Cortex of kidney (tissue), 1 donor: ENCODE measurements at regions not wholly inside any gene's neighbourhood (a gene's known extent, or its start where the extent isn't known, plus 50 kb on each side); places are given as distances from the start of the nearest gene placed in this dataset.

ENCODE experiments used
- DNase-seq: peaks from one replicate; lab custom pipeline; 2025; lab: John Stamatoyannopoulos, UW

DNA sequence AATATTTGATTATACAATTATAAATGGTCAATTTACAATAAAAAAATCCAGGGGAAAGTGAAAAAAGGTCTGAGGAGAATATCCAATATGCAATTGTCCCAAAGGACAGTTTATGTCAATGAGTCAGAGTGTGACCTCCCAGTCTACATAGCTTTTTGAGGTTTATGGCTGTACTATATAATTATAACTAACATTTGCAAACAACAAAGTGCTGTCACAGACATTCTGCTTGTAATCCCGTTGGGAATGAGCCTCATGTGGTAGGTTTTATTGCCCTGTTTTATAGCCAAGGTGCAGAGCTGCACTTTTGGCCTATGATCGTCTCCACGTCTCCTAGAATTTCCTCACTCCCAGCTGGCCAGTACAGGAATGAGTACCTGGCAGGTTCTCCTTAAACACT, 103.8 kb downstream of the ADSS2 start:
- no peak for DNase-seq

DNA sequence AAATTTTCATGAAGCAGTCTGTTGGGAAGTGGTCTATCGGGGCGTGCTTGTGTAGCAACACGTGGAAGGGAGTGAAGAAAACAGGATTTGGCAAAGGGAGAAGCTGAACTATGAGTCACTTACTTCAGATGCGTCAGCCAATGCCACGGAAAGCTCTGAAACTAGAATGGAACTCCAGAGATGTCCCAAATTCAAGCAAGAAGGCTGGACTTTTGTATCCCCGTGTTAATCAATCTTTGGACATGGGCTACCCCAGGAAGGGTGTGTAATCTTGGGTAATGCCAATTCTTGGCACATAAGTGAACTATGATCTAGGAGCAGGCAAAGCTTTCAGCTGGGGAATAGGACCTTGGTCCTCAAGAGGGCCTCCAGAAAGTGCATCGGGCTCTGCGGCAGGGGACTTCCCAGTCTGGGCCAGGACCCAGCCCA, 102.6 kb downstream of the ADSS2 start:
- DNase-seq: no peak

DNA sequence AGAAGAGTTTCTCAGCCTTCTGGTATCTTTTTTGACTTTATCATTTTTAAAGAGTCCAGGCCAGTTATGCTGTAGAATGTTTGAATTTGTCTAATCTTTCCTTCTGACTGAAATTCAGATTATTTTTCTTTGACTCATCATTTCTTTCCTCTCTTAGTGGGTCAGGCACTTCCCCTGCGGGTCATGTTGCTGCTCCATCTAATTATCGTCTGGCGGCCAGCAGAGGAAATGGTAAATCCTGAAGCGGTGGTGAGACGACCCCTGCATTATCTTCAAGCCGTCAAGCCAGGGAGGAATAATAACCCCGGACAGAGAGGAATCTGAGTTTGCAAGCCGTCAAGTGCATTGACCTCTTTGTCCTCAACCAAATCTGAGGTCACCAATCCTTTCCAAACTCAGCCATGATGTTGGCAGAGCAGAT, 102.1 kb downstream of the ADSS2 start:
- no peak for DNase-seq

DNA sequence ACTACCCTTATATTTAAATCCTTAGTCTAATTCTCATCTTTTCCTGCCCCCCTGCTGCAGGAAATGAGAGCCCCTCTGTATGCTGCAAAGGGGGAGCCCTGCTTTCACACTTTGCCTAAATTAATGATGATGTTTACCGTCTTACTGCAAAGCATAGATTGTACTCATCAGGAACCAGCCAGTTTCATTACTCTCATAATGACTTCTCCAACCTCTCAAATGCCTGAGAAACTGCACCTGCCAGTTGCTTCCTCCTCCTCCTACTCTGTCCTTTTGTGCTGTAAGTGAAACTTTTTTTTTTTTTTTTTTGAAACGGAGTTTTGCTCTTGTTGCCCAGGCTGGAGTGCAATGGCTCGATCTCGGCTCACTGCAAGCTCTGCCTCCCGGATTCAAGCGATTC, 101.7 kb downstream of the ADSS2 start:
- DNase-seq: no peak

DNA sequence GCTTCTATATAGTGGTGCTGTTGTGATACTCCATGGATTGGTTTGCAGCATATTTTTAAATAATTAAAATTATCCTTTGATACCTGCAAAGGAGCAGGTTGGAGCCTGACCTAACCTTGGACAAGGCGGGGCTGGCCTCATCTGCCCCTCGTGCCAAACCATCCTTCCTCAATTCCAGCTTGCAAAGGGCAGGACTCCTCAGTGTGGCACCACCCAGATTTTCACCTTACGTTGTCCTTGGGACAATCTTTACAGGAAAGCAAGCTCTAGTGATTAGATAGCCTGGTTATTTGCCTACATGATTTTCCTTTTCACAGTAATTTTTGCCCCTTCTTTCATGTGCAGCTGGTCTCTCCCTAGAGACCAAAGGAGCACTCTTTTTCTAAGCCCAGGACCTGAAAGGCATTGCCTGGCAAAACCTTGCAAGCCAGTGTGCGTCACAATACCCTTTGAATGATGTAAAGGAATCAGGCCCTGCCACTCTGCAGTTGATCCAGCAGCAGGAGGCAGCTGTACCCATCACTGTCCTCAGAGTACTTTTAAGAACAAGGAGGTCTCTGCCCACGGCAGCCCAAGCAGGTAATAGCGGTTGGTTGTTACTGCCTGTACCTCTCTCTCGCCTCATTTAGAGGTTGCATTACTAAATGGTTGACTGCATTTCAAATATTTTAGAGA, 99.4 kb downstream of the ADSS2 start:
- no peak for DNase-seq

DNA sequence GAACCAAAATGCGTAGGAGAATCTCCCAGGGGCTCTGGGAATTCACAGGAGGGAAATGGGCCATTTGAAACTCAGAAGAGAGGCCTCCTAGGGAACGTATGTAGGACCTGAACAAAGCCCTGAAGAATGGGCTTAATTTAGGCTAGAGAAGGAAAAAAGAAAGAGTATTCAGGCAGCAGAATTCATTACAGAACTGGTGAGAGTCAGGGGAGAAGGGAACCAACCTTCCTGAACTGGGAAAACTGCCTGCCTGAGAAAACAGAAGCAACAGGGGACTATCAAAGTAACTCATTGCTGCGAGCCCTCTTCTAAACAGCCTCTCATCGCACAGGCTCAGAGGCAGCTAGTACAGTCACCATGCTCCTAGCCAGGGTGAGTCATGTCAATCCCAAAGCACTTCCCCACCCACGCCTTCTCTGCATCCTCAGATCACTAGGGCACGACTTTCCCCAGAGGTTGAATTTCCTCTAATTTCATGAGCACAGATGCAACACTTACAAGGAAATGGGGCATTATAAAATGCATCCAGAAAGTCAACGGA, 98.1 kb downstream of the ADSS2 start:
- no peak for DNase-seq

DNA sequence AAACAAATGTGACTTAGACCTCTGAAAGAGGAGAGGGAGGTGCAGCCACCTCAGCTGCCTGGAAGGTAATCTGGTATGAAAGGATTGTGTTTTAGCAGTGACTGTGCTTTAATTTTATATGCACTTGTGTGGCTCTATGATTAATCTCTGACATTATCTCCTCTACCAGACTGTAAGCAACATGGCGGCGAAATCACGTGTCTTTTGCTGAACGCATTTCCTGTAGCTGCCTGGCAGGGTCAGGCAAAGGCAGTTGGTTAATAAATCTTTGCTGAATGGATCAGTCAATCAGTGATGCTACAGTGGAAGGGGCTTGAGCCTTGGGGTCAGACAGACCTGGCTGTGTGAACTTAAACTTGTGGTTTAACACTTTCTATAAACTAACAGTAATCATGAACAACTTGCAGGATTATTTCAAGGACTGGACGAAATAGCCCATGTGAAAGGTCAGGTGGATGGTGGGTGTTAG, 96.9 kb downstream of the ADSS2 start:
- no peak for DNase-seq

DNA sequence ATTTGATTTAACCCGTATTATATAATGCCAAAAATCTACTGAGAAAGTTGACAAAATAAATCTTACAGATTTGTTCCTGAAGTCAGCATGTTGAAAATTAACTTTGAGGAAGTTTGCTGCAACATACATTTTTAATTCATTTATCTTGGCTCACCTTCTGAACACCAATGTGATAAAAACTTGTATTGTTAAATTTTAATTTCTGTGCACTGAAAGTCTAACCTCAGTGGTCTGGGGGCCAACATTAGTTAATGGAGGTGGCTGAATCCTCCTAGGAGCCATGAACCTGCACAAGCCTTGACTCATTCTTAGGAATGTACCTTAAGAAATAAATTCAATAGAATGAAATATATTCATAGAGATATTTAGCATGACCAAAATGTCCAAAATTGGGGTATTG, 95.3 kb downstream of the ADSS2 start:
- DNase-seq: no peak
